ENCODE measurements at regions not wholly inside any gene's neighbourhood (a gene's known extent, or its start where the extent isn't known, plus 50 kb on each side); places are given as distances from the start of the nearest gene placed in this dataset.

DNA sequence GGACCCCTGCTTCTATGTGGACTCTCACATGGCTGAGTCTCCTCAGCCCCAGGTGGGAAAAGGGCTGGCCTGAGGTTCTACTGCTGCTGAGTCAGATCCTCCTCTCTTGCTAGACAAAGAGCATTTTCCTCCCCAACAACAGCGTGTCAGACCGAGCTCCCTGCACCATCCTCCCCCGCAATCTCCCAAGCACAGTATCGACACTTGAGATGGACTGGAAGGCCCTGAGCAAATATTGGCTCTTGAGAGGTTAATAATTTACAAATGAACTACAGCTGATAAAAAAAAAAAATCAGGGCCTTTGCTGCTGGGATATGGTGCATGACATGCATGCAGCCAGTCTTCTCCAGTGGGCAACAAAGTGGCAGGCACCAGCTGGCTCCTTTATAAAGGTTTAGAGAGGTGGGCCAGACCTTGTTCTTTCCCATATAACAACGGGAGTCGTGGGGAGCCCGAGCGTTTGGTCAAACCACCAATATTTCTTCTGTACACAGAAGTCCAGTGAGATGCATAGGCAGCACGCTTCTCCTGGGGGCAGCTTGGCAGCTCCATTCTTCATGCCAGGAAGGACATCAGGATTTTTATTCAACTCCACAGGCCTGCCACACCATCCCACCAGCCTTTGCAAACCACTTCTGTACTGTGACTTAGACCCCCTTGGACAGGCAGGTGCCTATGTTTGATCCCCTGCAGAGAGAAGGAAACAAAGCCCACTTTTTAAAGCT lies 55.4 kb upstream of the CAMK1G start:
- TF ChIP-seq, protein P1, sequence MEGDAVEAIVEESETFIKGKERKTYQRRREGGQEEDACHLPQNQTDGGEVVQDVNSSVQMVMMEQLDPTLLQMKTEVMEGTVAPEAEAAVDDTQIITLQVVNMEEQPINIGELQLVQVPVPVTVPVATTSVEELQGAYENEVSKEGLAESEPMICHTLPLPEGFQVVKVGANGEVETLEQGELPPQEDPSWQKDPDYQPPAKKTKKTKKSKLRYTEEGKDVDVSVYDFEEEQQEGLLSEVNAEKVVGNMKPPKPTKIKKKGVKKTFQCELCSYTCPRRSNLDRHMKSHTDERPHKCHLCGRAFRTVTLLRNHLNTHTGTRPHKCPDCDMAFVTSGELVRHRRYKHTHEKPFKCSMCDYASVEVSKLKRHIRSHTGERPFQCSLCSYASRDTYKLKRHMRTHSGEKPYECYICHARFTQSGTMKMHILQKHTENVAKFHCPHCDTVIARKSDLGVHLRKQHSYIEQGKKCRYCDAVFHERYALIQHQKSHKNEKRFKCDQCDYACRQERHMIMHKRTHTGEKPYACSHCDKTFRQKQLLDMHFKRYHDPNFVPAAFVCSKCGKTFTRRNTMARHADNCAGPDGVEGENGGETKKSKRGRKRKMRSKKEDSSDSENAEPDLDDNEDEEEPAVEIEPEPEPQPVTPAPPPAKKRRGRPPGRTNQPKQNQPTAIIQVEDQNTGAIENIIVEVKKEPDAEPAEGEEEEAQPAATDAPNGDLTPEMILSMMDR (IDR thresholded peaks at IDR 0.05), result no peak
- no peak for TF ChIP-seq POLR2AphosphoS5 (IDR thresholded peaks at IDR 0.05; ENCODE audit: low read depth, low read length)
- TF ChIP-seq, protein P2, sequence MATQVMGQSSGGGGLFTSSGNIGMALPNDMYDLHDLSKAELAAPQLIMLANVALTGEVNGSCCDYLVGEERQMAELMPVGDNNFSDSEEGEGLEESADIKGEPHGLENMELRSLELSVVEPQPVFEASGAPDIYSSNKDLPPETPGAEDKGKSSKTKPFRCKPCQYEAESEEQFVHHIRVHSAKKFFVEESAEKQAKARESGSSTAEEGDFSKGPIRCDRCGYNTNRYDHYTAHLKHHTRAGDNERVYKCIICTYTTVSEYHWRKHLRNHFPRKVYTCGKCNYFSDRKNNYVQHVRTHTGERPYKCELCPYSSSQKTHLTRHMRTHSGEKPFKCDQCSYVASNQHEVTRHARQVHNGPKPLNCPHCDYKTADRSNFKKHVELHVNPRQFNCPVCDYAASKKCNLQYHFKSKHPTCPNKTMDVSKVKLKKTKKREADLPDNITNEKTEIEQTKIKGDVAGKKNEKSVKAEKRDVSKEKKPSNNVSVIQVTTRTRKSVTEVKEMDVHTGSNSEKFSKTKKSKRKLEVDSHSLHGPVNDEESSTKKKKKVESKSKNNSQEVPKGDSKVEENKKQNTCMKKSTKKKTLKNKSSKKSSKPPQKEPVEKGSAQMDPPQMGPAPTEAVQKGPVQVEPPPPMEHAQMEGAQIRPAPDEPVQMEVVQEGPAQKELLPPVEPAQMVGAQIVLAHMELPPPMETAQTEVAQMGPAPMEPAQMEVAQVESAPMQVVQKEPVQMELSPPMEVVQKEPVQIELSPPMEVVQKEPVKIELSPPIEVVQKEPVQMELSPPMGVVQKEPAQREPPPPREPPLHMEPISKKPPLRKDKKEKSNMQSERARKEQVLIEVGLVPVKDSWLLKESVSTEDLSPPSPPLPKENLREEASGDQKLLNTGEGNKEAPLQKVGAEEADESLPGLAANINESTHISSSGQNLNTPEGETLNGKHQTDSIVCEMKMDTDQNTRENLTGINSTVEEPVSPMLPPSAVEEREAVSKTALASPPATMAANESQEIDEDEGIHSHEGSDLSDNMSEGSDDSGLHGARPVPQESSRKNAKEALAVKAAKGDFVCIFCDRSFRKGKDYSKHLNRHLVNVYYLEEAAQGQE (IDR thresholded peaks at IDR 0.05; ENCODE audit: insufficient read depth in 1 of 2, low read depth in 2 of 2, low read length in 1 of 2), result no peak
